AG09319 (cell line): ENCODE measurements at regions not wholly inside any gene's neighbourhood (a gene's known extent, or its start where the extent isn't known, plus 50 kb on each side); places are given as distances from the start of the nearest gene placed in this dataset.
"Not testable (repeated sequence)": the region's sequence is repeated elsewhere in the genome, so short reads cannot be mapped to it uniquely, and the experiment has no call there.

ENCODE experiments used
- DNase-seq: peaks from one replicate; pipeline ENCODE4 v3.0.0-alpha.2; 2010; ENCODE audit warnings: low read depth; ENCODE audit errors: extremely low read depth
- CTCF ChIP-seq: IDR thresholded peaks from 2 replicates; pipeline ENCODE4 v1.5.1; 2011; ENCODE audit warnings: low read depth, mild to moderate bottlenecking, inconsistent platforms, low read length, moderate library complexity

GRCh38 chr12:67716817-67717216 is 68.3 kb downstream of the DYRK2 start:
- DNase-seq, result no peak
- no peak for TF ChIP-seq CTCF

GRCh38 chr12:67719303-67719702 is 70.8 kb downstream of the DYRK2 start:
- DNase-seq, result not testable (repeated sequence)

GRCh38 chr12:67720351-67720856 is 71.9 kb downstream of the DYRK2 start:
- peak; percentile 57 for DNase-seq
- no peak for TF ChIP-seq CTCF

GRCh38 chr12:67721248-67721647 is 72.7 kb downstream of the DYRK2 start:
- no peak for TF ChIP-seq CTCF
- no peak for DNase-seq

GRCh38 chr12:67722296-67722695 is 73.8 kb downstream of the DYRK2 start:
- no peak for TF ChIP-seq CTCF
- DNase-seq, result no peak

- DNase-seq, result no peak
- no peak for TF ChIP-seq CTCF
Observed at GRCh38 chr12:67726868-67727267, 78.3 kb downstream of the DYRK2 start.

- TF ChIP-seq CTCF, result no peak
- DNase-seq, result no peak
Observed at GRCh38 chr12:67727702-67728666, 79.4 kb downstream of the DYRK2 start.

- TF ChIP-seq CTCF, result no peak
- DNase-seq, result no peak
Observed at GRCh38 chr12:67732857-67733256, 84.3 kb downstream of the DYRK2 start.
